HG03378 (cell line): ENCODE measurements at regions not wholly inside any gene's neighbourhood (a gene's known extent, or its start where the extent isn't known, plus 50 kb on each side); places are given as distances from the start of the nearest gene placed in this dataset.

Experiments
- ATAC-seq: cut with Tn5 transposase; IDR thresholded peaks from one replicate; pipeline ENCODE4 v1.9.1; 2021; ENCODE audit warnings: mild to moderate bottlenecking, moderate library complexity; ENCODE audit not compliant: unreplicated experiment

- ATAC-seq: no peak
Measured at GRCh38 chr4:112845386-112845785, 204.1 kb upstream of the ANK2 start.

GRCh38 chr4:112847045-112847444 is 202.4 kb upstream of the ANK2 start:
- no peak for ATAC-seq

- no peak for ATAC-seq
Measured at GRCh38 chr4:112847781-112848180, 201.7 kb upstream of the ANK2 start.

- no peak for ATAC-seq
Measured at GRCh38 chr4:112848911-112849310, 200.5 kb upstream of the ANK2 start.

- no peak for ATAC-seq
Measured at GRCh38 chr4:112852601-112853000, 196.9 kb upstream of the ANK2 start.

GRCh38 chr4:112853662-112854256 is 195.7 kb upstream of the ANK2 start:
- no peak for ATAC-seq

GRCh38 chr4:112854420-112854819 is 195.0 kb upstream of the ANK2 start:
- ATAC-seq: no peak

- ATAC-seq: no peak
Measured at GRCh38 chr4:112855058-112855457, 194.4 kb upstream of the ANK2 start.

- no peak for ATAC-seq
Measured at GRCh38 chr4:112857461-112857860, 192.0 kb upstream of the ANK2 start.

GRCh38 chr4:112858751-112859150 is 190.7 kb upstream of the ANK2 start:
- ATAC-seq: no peak

- no peak for ATAC-seq
Measured at GRCh38 chr4:112859456-112860184, 189.8 kb upstream of the ANK2 start.

GRCh38 chr4:112860830-112861690 is 188.4 kb upstream of the ANK2 start:
- no peak for ATAC-seq

- ATAC-seq: no peak
Measured at GRCh38 chr4:112861691-112862674, 187.5 kb upstream of the ANK2 start.

- ATAC-seq: no peak
Measured at GRCh38 chr4:112865443-112865842, 184.0 kb upstream of the ANK2 start.

- ATAC-seq: no peak
Measured at GRCh38 chr4:112876316-112876715, 173.1 kb upstream of the ANK2 start.

GRCh38 chr4:112881842-112882241 is 167.6 kb upstream of the ANK2 start:
- no peak for ATAC-seq

- ATAC-seq: no peak
Measured at GRCh38 chr4:112882286-112882685, 167.2 kb upstream of the ANK2 start.

- ATAC-seq: no peak
Measured at GRCh38 chr4:112884406-112884805, 165.0 kb upstream of the ANK2 start.

- no peak for ATAC-seq
Measured at GRCh38 chr4:112885897-112886296, 163.6 kb upstream of the ANK2 start.

- ATAC-seq: no peak
Measured at GRCh38 chr4:112888622-112889021, 160.8 kb upstream of the ANK2 start.

- no peak for ATAC-seq
Measured at GRCh38 chr4:112889199-112889598, 160.3 kb upstream of the ANK2 start.
